Body of pancreas (tissue), 4 donors: ENCODE measurements at regions not wholly inside any gene's neighbourhood (a gene's known extent, or its start where the extent isn't known, plus 50 kb on each side); places are given as distances from the start of the nearest gene placed in this dataset.

Source experiments
- CTCF ChIP-seq, 7 experiments: fragments of 450-650 bp in 4 of 7; fragments of 200-600 bp in 3 of 7; sonication (generic) in 3 of 7; IDR thresholded peaks; one replicate each; pipeline ENCODE4 v1.5.1; 2016 to 2019; ENCODE audit warnings: antibody characterized with exemption in 7 of 7
- POLR2A ChIP-seq, 3 donors: fragments of 450-650 bp; IDR thresholded peaks; one replicate each; pipeline ENCODE4 v1.6.1; 2016; ENCODE audit warnings: antibody characterized with exemption in 3 of 3, mild to moderate bottlenecking in 2 of 3

- TF ChIP-seq POLR2A (IDR thresholded peaks at IDR 0.05) (no peak), CTCF (IDR thresholded peaks at IDR 0.05) (no peak)
These were observed 228.8 kb downstream of the CBLN1 start for GRCh38 chr16:49052846-49053245.
